HG03354 (cell line): ENCODE measurements at regions not wholly inside any gene's neighbourhood (a gene's known extent, or its start where the extent isn't known, plus 50 kb on each side); places are given as distances from the start of the nearest gene placed in this dataset.

Source experiments
- ATAC-seq: cut with Tn5 transposase; IDR thresholded peaks from one replicate; pipeline ENCODE4 v1.9.1; 2021; ENCODE audit warnings: mild to moderate bottlenecking; ENCODE audit not compliant: unreplicated experiment, poor library complexity, severe bottlenecking

DNA sequence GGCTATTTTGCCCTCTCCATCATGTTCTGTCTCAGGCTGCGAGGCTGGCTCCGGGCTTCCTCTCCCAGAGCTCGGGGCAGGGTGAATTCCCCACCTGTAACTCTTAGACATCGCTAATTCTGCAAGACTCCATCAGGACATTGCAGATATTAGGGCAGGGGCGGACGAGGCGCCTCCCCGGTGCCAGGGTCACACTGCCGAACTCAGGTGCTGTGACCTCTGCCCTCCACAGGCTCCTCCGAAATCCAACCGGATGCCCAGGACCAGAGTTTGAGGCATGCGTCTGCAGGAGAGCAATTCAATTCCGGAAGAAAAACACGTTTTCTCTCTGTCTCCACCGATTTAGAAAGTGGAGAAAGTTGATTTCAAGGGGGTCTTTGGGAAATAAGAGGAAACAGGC, 542.7 kb downstream of the BRD1 start:
- no peak for ATAC-seq

- ATAC-seq: no peak
These were observed 543.5 kb downstream of the BRD1 start for GRCh38 chr22:49284056-49284784.

DNA sequence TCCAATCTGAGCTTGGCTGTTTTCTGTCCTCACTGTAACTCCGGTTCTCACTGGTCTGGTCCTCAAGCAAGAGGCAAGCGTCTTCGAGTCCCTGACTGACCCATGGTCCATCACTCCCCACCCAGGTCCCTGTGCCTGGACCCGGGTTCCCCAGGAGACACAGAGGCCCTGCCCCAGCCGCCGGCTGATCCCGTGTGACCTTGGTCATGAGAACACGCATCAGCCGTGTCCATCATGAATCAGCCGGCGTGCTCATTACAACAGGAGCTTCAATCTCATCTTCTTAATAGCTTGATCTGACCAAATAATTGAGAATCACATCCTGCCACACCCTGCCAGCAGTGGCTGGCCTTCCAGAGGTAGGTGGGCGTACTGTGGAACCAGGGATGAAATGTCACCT, 545.1 kb downstream of the BRD1 start:
- ATAC-seq: no peak

DNA sequence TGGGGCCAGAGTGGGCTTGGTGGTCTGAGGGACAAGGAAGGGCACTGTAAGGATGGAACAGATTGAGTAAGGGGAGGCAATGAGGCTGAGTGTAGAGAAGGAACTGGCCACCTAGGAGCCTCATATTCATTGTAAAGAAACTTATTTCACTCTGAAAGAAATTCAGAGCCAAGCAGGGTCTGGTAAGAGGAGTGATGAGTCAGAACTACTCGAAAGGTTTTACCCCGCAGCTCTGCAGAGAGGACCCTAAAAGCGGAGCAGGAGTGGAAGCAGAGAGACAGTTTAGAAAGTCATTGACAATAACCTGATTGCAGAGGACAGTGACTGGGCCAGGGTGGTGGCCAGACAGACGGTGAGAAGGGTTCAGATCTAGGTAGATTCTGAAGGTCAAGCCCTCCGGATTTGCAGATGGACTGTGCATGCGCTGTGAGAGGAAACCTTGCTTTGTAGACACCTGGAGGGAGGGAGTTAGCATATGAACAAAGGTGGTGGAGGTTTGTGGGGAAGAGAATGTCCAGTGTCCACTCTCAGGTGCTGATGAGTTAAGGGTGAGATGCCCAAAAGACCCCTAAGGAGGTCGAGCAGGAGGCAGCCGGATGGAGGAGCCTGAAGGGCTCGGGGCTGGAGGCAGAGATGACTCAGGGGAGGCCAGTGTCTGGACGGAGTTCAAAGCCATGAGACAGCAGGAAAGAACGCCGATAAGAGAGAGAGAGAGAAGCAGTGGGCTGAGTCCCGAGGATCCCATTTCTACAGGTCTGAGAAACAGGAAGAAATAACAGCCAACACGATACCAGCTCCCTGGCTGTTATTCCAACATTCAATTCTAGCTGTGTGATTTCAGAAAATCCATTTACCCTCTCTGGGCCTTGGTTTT, 546.0 kb downstream of the BRD1 start:
- ATAC-seq: no peak

DNA sequence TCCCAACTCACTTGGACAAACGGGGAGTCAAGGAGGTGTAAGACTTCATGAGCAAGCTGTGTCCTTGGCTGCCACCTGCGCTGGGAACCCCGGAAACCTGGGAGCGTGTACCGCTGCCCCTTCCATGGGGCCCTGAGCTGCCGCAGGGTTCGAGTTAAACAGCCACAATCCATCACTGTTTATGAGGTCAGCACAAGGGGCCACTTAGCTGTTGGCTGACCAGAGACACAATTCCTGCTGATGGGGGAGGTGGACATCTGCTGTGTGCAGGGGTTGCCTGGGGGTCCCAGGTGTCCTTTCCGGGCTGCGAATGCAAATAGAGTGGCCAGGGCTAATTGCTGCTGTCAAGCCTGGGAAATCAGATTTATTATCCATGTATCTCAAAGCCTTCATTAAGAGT, 549.3 kb downstream of the BRD1 start:
- ATAC-seq: no peak

DNA sequence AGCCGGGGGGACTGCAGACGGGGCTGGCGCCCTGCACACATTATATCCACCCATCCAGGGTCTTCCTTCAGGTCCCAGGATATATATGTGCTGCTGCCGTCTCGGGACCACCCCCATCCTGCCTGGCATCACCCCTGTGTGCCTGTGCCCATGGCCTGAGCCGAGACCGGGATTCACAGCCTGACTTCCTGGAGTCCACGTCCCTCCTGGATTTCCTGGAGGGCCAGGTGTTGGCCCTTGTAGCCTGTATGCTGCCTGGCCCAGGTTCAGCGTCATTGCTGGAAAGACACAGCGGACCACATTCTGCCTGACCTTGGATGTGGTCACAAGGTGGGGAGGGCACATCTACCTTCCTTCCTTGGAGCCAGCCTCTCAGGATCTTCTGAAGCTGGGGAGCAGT, 551.1 kb downstream of the BRD1 start:
- no peak for ATAC-seq

- ATAC-seq: no peak
These were observed 552.8 kb downstream of the BRD1 start for GRCh38 chr22:49274754-49275380.

GRCh38 chr22:49272546-49273125, 555.0 kb downstream of the BRD1 start:
- no peak for ATAC-seq

DNA sequence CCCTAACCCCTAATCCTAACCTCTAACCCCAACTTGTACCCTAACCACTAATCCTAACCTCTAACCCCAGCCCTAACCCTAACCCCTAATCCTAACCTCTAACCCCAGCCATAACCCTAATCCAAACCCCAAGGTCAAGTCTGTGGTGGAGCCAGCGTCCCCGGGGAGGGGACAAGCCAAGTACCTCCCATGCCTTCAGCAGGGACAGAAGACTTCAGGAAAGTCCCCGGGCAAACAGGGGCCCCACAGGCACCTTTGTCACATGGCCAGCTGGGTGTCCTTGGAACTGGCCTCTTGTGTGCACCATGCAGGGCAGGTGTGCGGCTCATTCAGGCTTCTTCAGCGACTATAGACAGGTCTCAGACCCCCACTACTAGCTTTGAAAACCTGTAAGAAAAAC, 555.8 kb downstream of the BRD1 start:
- ATAC-seq: no peak

GRCh38 chr22:49271369-49271727, 556.3 kb downstream of the BRD1 start:
- no peak for ATAC-seq

GRCh38 chr22:49270595-49271368, 556.9 kb downstream of the BRD1 start:
- ATAC-seq: no peak

- no peak for ATAC-seq
These were observed 557.7 kb downstream of the BRD1 start for GRCh38 chr22:49269928-49270327.

DNA sequence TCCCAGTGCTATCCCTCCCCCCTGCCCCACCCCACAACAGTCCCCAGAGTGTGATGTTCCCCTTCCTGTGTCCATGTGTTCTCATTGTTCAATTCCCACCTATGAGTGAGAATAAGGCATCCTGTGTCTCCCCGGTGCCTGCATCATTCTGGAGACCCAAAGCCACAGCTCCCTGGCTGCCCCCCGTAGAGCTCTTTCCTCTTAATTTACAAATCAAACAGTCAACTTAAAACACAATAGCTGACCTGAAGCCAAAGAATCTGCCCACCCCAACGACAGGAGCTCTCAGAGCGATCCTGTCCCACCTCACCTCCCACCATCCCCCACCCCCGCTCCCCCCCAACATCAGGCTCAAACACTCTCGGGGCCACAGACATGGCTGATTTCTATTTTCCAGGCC, 558.3 kb downstream of the BRD1 start:
- ATAC-seq: no peak

DNA sequence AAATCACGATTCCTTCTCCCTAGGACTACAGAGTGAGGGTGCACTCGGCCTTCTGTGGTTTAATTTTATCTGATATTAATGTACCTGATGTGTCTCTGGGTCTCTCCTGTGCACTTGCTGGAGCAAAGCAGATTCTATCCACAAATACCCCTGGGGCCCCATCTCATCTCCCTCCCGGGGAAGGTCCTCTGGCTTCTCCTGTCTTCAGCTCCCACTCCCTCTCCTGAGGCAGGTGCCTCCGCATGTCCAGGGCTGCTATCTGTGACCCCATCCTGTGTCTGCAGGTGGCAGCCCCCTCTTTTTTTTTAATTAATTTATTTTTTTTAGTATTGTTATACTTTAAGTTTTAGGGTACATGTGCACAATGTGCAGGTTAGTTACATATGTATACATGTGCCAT, 558.7 kb downstream of the BRD1 start:
- ATAC-seq: no peak

GRCh38 chr22:49267996-49268395, 559.7 kb downstream of the BRD1 start:
- ATAC-seq: no peak

DNA sequence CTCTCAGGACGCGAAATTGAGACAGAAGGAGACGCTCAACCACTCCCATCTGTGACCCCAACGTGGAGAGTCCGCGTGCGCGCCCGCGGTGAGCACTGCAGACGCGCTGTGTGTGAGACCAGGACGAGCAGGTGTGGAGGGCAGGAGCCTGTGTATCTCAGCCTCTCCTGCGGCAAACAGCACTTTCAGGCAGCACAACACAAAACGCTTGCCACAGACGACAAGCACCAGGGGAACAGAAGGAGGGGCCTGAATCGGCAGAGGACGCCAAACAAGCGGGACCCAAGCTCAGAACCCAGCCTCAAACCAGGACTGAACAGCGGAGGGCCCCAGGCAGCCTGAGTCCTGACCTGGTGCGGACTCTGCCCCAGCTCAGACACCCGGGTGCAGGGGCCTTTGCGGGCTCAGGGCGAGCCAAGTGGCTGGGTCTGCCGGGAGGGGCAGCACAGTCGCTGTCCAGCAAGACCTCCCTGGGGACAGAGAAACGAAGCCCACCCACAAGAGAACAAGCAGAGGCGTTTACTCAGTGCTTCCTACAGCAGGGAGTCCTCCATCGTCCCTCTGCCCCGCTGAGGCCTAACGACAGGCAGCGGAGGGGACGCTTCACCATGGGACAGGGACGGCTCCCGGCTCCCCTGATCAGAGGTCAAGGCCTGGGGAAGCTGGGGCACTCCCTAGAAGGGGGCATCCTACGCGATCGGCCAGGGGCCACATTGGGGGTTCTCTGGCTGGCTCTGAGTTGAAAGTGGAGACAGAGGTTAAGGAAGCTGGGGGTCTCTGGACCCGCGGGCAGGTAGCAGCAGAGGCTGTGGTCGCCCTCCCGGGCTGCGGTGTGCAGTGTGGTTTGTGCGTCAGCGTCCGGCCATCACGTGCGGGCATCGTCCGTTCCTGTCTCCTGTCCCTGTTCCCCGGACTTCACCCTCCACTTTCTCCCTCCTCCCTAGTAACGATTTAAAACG, 560.8 kb downstream of the BRD1 start:
- no peak for ATAC-seq

- no peak for ATAC-seq
These were observed 563.0 kb downstream of the BRD1 start for GRCh38 chr22:49264696-49265095.

GRCh38 chr22:49263101-49263500, 564.6 kb downstream of the BRD1 start:
- ATAC-seq: no peak

DNA sequence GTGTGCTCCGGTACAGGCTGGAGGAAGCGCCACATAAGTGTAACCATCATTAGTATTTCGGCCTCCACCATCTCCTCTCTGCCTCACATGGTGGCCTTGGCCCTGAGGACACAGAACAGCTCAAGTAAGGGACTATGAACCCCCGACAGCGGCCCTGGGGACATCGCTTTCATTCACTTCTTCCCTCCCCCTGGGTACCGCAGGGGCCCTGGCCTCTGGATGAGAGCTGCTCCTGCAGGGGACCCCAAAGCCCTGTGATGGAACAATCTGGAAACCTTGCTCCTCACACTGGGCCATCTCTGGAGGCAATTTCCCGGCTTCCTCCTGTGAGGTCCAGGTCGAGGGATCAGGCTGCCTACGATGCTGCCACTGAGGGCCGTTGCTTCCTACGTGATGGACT, 565.5 kb downstream of the BRD1 start:
- no peak for ATAC-seq
